ENCODE measurements at regions not wholly inside any gene's neighbourhood (a gene's known extent, or its start where the extent isn't known, plus 50 kb on each side); places are given as distances from the start of the nearest gene placed in this dataset.
"Not testable (repeated sequence)": the region's sequence is repeated elsewhere in the genome, so short reads cannot be mapped to it uniquely, and the experiment has no call there.

- no peak for DNase-seq
Measured at GRCh38 chr1:229118477-229119061, 152.3 kb upstream of the RAB4A start.

DNA sequence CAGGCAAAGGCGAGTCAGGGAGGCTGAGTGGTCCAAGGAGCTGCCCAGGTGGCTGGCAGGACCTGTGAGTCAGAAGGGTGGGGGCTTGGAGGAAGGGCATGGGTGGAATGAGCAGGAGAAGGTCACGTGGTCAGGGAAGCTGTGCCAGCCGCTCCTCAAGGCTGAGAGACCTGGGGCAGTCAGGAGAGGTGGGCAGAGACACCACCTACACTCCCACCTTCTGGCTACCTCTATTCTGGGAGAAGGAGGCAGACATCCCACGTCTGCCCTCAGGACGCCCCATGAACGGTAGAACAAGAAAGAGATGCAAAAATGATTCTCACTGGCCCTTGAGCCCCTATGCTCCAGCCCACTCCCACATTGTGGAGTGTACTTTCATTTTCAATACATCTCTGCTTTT is 151.8 kb upstream of the RAB4A start:
- no peak for DNase-seq

DNA sequence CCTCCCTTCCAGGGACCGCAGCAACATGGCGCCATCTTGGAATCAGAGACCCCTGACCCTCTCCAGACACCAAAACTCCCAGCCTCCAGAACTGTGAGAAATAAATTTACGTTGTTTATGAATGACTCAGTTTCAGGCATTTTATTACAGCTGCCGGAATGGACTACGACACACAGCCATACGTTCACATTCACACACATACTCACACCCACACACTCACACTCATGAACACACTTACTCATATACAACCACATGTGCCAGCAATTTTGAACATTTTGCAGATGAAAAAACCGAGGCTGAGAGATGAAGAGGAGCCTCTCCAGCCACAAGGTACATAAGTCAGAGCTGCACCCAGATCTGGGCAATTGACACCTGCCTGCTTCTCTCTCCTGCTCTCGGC is 151.0 kb upstream of the RAB4A start:
- no peak for DNase-seq

GRCh38 chr1:229121845-229122436 is 149.0 kb upstream of the RAB4A start:
- no peak for DNase-seq

DNA sequence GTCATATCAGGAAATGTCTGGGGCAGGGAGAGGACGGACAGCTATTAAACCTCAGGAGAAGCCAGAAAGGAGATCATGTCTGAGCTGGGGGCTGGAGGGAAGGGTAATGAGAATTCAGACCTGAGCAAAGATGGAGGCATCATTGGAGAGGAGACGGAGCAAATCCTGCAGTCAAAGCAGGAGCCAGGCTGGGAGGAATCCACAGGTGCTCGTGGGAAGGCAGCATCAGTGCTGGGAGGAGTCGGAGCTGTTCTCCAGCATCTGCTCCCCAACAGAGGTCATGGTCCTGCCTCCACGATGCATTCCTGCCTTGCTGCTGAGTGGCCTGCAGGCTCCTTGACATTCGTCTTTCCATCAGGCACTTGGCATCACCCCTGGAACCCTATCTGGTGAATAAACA is 148.3 kb upstream of the RAB4A start:
- DNase-seq: no peak

DNA sequence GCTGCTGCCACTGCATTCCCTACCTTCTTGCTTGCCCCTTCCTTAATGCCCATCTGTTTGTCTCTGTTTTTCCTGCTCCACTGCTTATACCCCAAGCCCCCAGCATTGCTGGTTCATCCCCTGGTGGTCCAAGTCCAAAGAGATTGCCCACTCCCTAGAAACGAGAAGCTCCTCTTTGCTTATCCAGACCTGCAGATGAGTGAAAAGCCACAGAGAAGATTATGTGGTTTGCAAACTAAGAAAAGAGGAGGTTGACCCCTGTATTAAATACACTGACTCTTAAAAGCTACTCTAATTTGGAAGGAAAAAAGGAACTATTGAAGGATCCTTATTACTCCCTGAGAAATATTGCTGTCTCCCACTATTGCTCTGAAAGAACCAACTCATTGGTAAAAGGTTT is 146.8 kb upstream of the RAB4A start:
- no peak for DNase-seq

DNA sequence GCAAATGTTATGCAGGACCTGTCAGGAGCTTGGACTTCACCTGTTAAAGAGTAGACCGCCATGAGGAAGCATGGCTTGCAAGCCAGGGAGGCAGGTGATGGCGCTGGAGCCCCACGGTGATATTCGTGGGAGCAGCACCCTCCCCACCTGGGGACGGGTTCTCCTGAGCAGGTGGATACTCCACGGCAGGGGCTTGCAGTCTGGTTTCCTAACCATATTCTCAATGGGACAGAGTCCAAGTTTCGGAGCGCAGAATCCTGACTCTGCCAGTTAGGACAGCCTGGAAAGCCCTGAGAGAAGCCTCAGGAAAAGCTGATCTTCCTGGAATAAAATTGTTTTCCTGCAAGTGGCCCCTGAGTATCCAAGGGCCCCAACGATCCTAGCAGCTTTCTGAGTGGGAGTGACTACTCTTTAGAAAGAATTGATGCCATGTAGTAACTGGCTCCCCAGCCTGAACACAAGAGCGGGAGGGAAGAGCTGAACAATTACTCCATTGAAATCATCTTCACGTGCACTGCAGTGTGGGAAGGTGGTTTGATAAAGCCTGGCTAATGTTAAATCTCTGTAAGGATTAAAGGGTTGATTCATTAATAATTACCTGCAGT is 146.3 kb upstream of the RAB4A start:
- DNase-seq: no peak

DNA sequence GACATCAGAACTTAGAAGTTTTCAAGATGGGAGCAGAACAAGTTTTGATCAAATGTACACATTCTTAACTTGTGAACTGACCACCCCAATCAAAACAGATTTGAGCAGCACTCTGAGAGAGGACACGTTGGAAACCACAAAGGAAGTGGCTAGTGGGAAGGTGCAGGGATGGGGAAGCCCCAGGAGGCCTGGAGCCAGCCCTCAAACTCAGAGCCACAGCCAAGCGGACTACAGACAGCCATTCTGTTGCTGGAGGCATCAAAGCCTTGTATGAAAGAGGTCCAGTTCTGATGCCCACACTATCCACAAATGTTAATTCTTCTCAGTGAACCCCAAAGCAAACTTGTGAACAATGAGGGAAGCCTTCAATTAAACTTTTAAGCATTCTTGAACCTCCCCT is 143.6 kb upstream of the RAB4A start:
- DNase-seq: no peak

GRCh38 chr1:229128066-229128608 is 142.8 kb upstream of the RAB4A start:
- DNase-seq: no peak

DNA sequence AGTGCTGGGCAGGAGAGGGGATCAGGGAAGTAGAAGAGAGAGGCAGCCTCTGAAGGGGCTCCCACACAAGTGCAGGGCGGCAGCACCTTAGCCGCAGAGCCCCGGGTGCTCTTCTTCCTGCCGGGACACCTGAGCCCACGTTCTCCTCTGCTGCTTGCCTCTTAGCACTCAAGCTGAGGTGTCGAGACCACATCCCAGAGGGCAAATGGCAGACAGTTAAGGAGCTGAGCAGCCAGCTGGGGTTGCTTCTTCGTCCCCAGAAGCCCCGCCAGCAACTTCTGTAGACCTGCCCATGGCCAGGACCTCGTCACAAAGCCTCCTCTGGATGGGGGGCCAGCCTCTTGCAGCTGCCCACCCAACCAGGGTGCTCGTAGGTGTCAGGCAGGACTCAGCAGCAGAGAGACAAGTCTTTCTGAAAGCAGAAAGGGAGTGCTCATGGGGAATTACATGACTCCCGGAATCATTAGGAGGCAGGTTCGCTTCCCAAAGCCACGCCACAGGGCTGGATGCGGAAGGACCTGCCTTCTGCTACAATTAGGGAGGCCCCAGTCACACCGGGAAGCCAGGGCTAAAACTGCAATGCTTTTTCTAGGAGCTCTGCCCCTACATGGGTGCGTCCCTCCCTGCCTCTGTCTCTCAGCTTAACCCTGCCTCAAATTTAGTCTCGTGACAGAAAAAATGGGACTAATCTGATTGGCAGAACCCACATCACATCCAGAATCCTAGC is 141.4 kb upstream of the RAB4A start:
- DNase-seq: no peak

DNA sequence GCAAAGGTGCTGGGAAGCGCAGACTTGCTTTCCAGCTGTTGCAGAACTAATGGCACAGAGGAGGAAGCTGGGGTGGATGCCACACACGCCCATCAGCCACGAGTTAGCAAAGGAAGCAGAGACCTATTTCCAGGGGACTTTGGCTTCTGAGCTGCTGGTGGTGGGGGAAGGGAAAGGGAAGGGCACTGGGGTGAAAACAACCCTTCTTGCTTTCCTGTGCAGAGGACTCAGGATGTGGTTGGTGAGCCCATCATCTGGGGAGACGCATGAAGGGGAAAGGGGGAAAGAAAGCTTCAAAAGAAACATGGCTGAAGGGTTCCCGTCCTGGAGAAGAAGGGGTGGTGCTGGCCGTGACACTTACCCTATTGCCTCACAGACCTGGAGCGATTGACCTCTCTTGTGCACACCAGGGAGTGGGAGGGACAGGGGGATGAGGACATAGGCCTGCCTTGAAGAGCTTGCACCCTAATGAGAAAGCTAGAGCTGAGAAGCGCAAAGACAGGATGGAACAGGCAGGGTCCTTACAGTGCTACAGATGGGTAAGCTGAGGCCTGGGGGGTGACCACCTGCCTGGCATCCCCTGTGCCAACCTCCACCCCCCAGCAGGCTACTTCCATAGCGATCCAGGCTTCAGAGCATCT is 140.8 kb upstream of the RAB4A start:
- no peak for DNase-seq

DNA sequence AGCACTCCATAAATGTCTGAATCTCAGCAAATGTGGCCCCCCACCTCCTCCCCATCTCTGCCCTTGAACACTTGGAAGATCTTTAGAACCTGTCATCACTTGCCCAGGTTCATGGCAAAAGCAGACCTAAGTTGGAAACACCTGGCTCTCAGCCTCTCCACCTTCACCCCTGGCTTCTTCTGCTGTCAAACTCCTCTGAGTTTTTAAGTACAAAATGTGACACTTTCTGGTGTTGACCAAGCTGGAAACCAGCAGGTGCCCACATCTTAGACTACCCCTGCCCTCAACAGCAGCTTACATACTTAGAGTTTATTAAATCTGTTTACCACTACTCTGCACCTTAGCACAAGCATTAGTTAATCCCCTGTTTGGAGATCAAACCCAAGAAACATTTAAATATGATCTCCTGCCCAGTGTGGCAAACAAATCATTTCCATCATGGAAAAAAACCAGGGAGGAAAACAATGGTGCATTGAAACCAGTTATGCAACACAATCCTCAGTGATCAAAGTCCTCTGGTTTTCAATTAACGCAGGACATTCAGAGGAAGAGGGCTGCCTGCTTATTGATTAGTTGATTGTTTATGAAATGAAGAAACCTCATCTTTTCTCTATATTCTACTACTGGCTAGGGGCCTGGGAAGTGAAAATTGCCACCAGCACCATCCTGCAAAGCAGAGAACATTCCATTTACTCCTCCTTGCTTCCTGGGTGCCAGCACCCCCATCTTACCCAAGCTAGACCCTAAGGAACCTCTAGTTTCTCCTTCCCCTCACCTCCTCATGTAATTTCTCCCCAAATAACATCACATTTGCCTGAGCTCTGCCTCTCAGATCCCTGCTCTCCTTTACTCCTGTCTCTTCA is 139.4 kb upstream of the RAB4A start:
- no peak for DNase-seq

GRCh38 chr1:229132106-229132443 is 138.8 kb upstream of the RAB4A start:
- DNase-seq: no peak

- no peak for DNase-seq
Measured at GRCh38 chr1:229132706-229133105, 138.2 kb upstream of the RAB4A start.

- no peak for DNase-seq
Measured at GRCh38 chr1:229133151-229133550, 137.8 kb upstream of the RAB4A start.

DNA sequence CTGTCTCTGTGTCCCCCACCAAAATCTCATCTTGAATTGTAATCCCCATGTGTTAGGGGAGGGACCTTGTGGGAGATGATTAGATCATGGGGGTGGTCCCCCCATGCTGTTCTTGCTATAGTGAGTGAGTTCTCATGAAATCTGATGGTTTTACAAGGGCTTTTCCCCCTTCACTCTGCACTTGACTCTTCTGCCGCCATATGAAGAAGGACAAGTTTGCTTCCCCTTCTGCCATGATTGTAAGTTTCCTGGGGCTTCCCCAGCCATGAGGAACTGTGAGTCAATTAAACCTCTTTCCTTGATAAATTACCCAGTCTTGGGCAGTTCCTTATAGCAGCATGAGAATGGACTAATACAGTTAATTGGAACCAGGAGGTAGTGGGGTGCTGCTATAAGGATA is 137.1 kb upstream of the RAB4A start:
- no peak for DNase-seq

DNA sequence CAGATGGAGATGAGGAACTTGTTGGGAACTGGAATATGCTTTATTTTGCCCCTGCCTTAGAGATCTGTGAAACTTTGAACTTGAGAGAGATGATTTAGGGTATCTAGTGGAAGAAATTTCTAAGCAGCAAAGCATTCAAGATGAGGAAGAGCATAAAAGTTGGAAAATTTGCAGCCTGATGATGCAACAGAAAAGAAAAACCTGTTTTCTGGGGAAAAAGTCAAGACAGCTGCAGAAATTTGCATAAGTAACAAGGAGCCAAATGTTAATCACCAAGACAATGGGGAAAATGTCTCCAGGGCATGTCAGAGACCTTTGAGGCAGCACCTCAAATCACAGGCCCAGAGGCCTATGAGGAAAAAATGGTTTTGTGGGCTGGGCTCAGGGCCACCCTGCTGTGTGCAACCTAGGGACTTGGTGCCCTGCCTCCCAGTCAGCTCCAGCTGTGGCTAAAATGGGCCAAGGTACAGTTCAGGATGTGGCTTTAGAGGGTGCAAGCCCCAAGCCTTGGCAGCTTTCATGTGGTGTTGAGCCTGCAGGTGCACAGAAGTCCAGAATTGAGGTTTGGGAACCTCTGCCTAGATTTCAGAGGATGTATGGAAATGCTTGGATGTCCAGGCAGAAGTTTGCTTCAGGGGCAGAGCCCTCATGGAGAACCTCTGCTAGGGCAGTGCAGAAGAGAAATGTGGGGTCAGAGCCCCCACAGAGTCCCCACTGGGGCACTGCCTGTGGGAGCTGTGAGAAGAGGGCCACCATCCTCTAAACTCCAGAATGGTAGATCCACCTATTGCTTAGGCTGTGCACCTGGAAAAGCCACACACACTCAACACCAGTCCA is 136.3 kb upstream of the RAB4A start:
- DNase-seq: not testable (repeated sequence)

- no peak for DNase-seq
Measured at GRCh38 chr1:229135773-229136172, 135.1 kb upstream of the RAB4A start.

- DNase-seq: no peak
Measured at GRCh38 chr1:229136822-229137221, 134.1 kb upstream of the RAB4A start.

DNA sequence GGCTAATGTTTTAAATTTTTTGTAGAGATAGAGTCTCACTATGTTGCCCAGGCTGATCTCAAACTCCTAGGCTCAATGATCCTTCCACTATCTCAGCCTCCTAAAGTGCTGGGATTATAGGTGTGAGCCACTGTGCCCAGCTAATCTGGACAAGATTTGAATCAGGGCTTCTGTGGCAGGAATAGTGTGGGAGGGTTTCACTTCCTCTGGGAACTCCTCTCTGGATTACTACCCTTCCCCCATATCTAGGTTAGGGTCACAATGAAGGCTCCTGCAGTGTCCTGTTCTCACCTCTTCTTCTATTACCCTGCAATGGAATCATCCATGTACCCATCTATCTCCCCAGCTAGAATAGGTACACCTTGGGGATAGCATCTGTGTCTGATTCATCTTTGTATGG is 133.6 kb upstream of the RAB4A start:
- no peak for DNase-seq

GRCh38 chr1:229138058-229138457 is 132.9 kb upstream of the RAB4A start:
- DNase-seq: no peak

All from COR-L47 (cell line).